Stimulated activated CD8-positive, alpha-beta memory T cell treated with anti-CD3 and anti-CD28 coated beads, Interleukin-4, amount 100 ng/mL, for 24 hours (primary cell): ENCODE measurements at regions not wholly inside any gene's neighbourhood (a gene's known extent, or its start where the extent isn't known, plus 50 kb on each side); places are given as distances from the start of the nearest gene placed in this dataset.

Source experiments
- DNase-seq: peaks from one replicate; pipeline ENCODE4 v3.0.0-alpha.2; 2020; ENCODE audit warnings: low read depth

- no peak for DNase-seq
Measured at GRCh38 chr1:55331351-55331750, 116.2 kb upstream of the USP24 start.

GRCh38 chr1:55329808-55330432, 114.8 kb upstream of the USP24 start:
- no peak for DNase-seq

- no peak for DNase-seq
Measured at GRCh38 chr1:55329091-55329490, 113.9 kb upstream of the USP24 start.

- DNase-seq: no peak
Measured at GRCh38 chr1:55326496-55327243, 111.5 kb upstream of the USP24 start.

- DNase-seq: no peak
Measured at GRCh38 chr1:55323760-55324159, 108.6 kb upstream of the USP24 start.

- DNase-seq: no peak
Measured at GRCh38 chr1:55322842-55323241, 107.7 kb upstream of the USP24 start.

GRCh38 chr1:55321942-55322341, 106.8 kb upstream of the USP24 start:
- no peak for DNase-seq

- DNase-seq: no peak
Measured at GRCh38 chr1:55320891-55321290, 105.7 kb upstream of the USP24 start.

GRCh38 chr1:55318116-55318817, 103.1 kb upstream of the USP24 start:
- no peak for DNase-seq

GRCh38 chr1:55317673-55318072, 102.5 kb upstream of the USP24 start:
- DNase-seq: no peak

- DNase-seq: no peak
Measured at GRCh38 chr1:55316947-55317662, 101.9 kb upstream of the USP24 start.

- no peak for DNase-seq
Measured at GRCh38 chr1:55316502-55316901, 101.3 kb upstream of the USP24 start.

- DNase-seq: no peak
Measured at GRCh38 chr1:55315552-55315951, 100.4 kb upstream of the USP24 start.

- DNase-seq: no peak
Measured at GRCh38 chr1:55314740-55315139, 99.6 kb upstream of the USP24 start.

- DNase-seq: no peak
Measured at GRCh38 chr1:55313903-55314302, 98.7 kb upstream of the USP24 start.

- no peak for DNase-seq
Measured at GRCh38 chr1:55311979-55312378, 96.8 kb upstream of the USP24 start.

- no peak for DNase-seq
Measured at GRCh38 chr1:55311057-55311641, 96.0 kb upstream of the USP24 start.

GRCh38 chr1:55310505-55310971, 95.4 kb upstream of the USP24 start:
- DNase-seq: no peak

- no peak for DNase-seq
Measured at GRCh38 chr1:55309786-55310504, 94.8 kb upstream of the USP24 start.

- DNase-seq: no peak
Measured at GRCh38 chr1:55309053-55309452, 93.9 kb upstream of the USP24 start.

- DNase-seq: no peak
Measured at GRCh38 chr1:55305735-55306134, 90.6 kb upstream of the USP24 start.
